Uterus (tissue), 2 donors: ENCODE measurements at regions not wholly inside any gene's neighbourhood (a gene's known extent, or its start where the extent isn't known, plus 50 kb on each side); places are given as distances from the start of the nearest gene placed in this dataset.

Experiments used
- POLR2A ChIP-seq, 2 donors: fragments of 450-650 bp; IDR thresholded peaks; one replicate each; pipeline ENCODE4 v1.6.1; 2016; ENCODE audit warnings: antibody characterized with exemption in 2 of 2, mild to moderate bottlenecking in 1 of 2, moderate library complexity in 1 of 2
- TF ChIP-seq, protein P1 (sequence below), 4 experiments: fragments of 200-600 bp in 2 of 4; fragments of 450-650 bp in 2 of 4; sonication (generic) in 2 of 4; IDR thresholded peaks; one replicate each; pipeline ENCODE4 v1.5.1; 2016 to 2019; ENCODE audit warnings: antibody characterized with exemption in 4 of 4, mild to moderate bottlenecking in 2 of 4, moderate library complexity in 1 of 4

DNA sequence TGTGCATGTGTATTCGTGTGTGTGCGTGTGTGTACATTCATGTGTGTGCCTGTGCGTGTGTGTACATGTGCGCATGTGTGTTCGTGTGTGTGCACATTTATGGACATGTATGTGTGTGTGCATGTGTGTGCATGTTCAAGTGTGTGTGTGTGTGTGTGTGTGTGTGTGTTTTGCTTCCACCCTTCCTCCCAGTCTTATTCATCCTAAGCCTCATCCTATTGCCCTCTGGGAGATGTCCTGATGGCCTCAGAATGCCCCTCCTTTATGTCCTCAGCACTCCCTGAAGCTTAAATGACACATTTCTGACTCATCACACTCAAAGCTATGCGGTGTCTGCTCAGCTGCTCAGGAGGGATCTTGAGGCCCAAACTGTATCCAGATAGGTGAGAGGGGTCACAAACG lies 76.6 kb upstream of the CCDC167 start:
- TF ChIP-seq, protein P1, sequence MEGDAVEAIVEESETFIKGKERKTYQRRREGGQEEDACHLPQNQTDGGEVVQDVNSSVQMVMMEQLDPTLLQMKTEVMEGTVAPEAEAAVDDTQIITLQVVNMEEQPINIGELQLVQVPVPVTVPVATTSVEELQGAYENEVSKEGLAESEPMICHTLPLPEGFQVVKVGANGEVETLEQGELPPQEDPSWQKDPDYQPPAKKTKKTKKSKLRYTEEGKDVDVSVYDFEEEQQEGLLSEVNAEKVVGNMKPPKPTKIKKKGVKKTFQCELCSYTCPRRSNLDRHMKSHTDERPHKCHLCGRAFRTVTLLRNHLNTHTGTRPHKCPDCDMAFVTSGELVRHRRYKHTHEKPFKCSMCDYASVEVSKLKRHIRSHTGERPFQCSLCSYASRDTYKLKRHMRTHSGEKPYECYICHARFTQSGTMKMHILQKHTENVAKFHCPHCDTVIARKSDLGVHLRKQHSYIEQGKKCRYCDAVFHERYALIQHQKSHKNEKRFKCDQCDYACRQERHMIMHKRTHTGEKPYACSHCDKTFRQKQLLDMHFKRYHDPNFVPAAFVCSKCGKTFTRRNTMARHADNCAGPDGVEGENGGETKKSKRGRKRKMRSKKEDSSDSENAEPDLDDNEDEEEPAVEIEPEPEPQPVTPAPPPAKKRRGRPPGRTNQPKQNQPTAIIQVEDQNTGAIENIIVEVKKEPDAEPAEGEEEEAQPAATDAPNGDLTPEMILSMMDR (IDR thresholded peaks at IDR 0.05), result no peak
- TF ChIP-seq POLR2A (IDR thresholded peaks at IDR 0.05), result no peak
